ENCODE measurements at regions not wholly inside any gene's neighbourhood (a gene's known extent, or its start where the extent isn't known, plus 50 kb on each side); places are given as distances from the start of the nearest gene placed in this dataset.

- intact Hi-C loops (cut with DNase I; ENCODE audit: low total_unique reads), result no loop called here
- Histone ChIP-seq H3K4me3 (no peak overlapping the region), H3K27ac (no peak overlapping the region), H3K4me1 (no peaks in the 10 kb centered on the region), H3K36me3 (no peaks in the 10 kb centered on the region), H3K9me3 (no peaks in the 10 kb centered on the region), H3K27me3 (no peaks in the 10 kb centered on the region)
- TF ChIP-seq CTCF (IDR thresholded peaks at IDR 0.05) (no peak), POLR2A (IDR thresholded peaks at IDR 0.05) (no peak)
- DNase-seq, result no peak
Observed at GRCh38 chr2:20538308-20539132, 91.6 kb downstream of the RHOB start.

DNA sequence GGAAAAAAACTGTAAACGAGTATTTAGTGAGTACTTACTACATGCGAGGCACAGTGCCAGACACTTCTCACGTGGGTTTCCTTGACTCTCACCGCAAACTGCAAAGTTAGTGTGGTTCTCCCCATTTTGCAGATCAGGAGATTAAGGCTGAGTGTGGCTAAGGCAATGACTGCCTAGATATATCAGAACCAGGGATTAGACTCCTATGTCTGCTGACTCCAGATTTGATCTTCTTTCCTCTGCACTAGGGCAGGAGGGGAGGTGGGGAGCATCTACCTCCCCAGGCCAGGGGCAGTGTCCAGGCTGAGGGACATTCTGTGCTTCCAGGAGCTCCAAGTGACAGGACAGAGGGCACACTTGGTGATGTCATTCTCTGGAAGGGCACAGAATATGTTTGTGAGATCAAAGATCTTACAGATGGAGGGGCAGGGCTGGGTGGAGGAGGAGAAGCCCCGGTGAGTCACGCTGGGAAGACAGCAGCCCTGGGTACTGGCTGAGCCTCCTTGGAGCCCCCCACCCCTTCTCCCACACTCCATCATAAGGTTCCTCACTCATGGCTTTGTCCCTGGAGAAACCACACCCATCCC lies 92.4 kb downstream of the RHOB start:
- Histone ChIP-seq H3K27ac (no peak overlapping the region), H3K4me1 (no peaks in the 10 kb centered on the region), H3K9me3 (no peaks in the 10 kb centered on the region), H3K36me3 (no peaks in the 10 kb centered on the region), H3K4me3 (no peak overlapping the region), H3K27me3 (no peaks in the 10 kb centered on the region)
- TF ChIP-seq POLR2A (IDR thresholded peaks at IDR 0.05) (no peak), CTCF (IDR thresholded peaks at IDR 0.05) (no peak)
- intact Hi-C loops (cut with DNase I; ENCODE audit: low total_unique reads), result no loop called here
- no peak for DNase-seq

- DNase-seq, result no peak
- Histone ChIP-seq H3K27ac (no peak overlapping the region), H3K4me1 (no peaks in the 10 kb centered on the region), H3K4me3 (no peak overlapping the region), H3K36me3 (no peaks in the 10 kb centered on the region), H3K9me3 (no peaks in the 10 kb centered on the region), H3K27me3 (no peaks in the 10 kb centered on the region)
- TF ChIP-seq POLR2A (IDR thresholded peaks at IDR 0.05) (no peak), CTCF (IDR thresholded peaks at IDR 0.05) (no peak)
- intact Hi-C loops (cut with DNase I; ENCODE audit: low total_unique reads), result no loop called here
Observed at GRCh38 chr2:20539776-20540586, 93.1 kb downstream of the RHOB start.

DNA sequence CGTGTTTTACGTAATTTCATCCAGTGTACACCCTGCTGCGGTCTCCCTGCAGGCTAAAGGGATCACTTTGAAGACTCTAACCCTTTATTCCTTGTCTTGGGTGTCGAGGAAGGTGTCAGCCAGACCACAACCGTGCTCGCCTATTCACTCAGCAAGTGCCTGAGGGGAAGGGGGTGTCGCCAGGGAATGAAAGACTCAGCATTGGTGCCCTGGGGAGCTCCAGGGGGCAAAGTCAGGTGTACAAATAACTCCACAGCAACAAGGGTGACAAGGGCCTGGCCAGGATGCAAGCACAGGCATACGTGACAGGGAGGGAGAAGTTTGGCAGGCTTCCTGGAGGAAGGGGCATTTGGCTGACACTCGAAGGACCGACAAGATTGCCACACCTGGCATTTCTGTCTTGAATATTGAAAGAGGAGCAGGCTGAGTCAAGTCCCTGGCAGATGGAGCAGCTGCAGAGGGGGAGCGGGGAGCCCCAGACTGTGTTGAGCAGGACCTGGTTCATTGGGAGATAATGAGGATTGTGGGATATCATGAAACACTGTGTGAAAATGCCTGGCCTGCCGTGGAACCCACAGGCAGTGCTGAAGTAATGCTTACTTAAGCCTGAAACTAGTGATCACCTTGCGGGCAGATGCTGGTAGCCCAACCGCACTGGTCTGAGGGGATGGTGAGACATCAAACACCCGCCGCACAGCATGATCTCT lies 93.9 kb downstream of the RHOB start:
- Histone ChIP-seq H3K4me3 (no peak overlapping the region), H3K36me3 (no peaks in the 10 kb centered on the region), H3K27ac (no peak overlapping the region), H3K9me3 (no peaks in the 10 kb centered on the region), H3K4me1 (no peaks in the 10 kb centered on the region), H3K27me3 (no peaks in the 10 kb centered on the region)
- TF ChIP-seq CTCF (IDR thresholded peaks at IDR 0.05), result no peak
- TF ChIP-seq POLR2A (IDR thresholded peaks at IDR 0.05), result no peak
- intact Hi-C loops (cut with DNase I; ENCODE audit: low total_unique reads), result no loop called here
- DNase-seq, result no peak
